ENCODE measurements at regions not wholly inside any gene's neighbourhood (a gene's known extent, or its start where the extent isn't known, plus 50 kb on each side); places are given as distances from the start of the nearest gene placed in this dataset.

- H3K36me3 ChIP-seq (ENCODE audit: insufficient read depth, low read length): no peaks in the 10 kb centered on the region
- H3K9me3 ChIP-seq (replicated peaks; ENCODE audit: low read length): no peaks in the 10 kb centered on the region
- no peak overlapping the region for H3K4me2 ChIP-seq (ENCODE audit: low read length)
- H3K27me3 ChIP-seq (ENCODE audit: control insufficient read depth, insufficient read depth, low read length): no peaks in the 10 kb centered on the region
- H3K4me1 ChIP-seq (ENCODE audit: control insufficient read depth, insufficient read depth, low read length): peaks cover 42% of the 10 kb centered on the region
- H3K9ac ChIP-seq (ENCODE audit: low read depth, low read length): no peak overlapping the region
- no peak overlapping the region for H3K4me3 ChIP-seq (ENCODE audit: low read length)
Observed at GRCh38 chr3:155029941-155030340, 50.2 kb upstream of the MME start.

GRCh38 chr3:155026999-155027591 lies 53.0 kb upstream of the MME start:
- Histone ChIP-seq H3K4me2 (ENCODE audit: low read length) (no peak overlapping the region), H3K9me3 (replicated peaks; ENCODE audit: low read length) (no peaks in the 10 kb centered on the region), H3K9ac (ENCODE audit: low read depth, low read length) (peak overlapping the region; percentile 28), H3K27me3 (ENCODE audit: control insufficient read depth, insufficient read depth, low read length) (no peaks in the 10 kb centered on the region), H3K36me3 (ENCODE audit: insufficient read depth, low read length) (no peaks in the 10 kb centered on the region), H3K4me1 (ENCODE audit: control insufficient read depth, insufficient read depth, low read length) (peaks cover 24% of the 10 kb centered on the region), H3K4me3 (ENCODE audit: low read length) (no peak overlapping the region)

- no peaks in the 10 kb centered on the region for H3K36me3 ChIP-seq (ENCODE audit: insufficient read depth, low read length)
- H3K9me3 ChIP-seq (replicated peaks; ENCODE audit: low read length): no peaks in the 10 kb centered on the region
- no peak overlapping the region for H3K4me3 ChIP-seq (ENCODE audit: low read length)
- H3K4me1 ChIP-seq (ENCODE audit: control insufficient read depth, insufficient read depth, low read length): peaks cover 16% of the 10 kb centered on the region
- no peaks in the 10 kb centered on the region for H3K27me3 ChIP-seq (ENCODE audit: control insufficient read depth, insufficient read depth, low read length)
- H3K9ac ChIP-seq (ENCODE audit: low read depth, low read length): no peak overlapping the region
- H3K4me2 ChIP-seq (ENCODE audit: low read length): no peak overlapping the region
Observed at GRCh38 chr3:155024006-155024638, 56.0 kb upstream of the MME start.

- no peaks in the 10 kb centered on the region for H3K36me3 ChIP-seq (ENCODE audit: insufficient read depth, low read length)
- H3K27me3 ChIP-seq (ENCODE audit: control insufficient read depth, insufficient read depth, low read length): no peaks in the 10 kb centered on the region
- no peak overlapping the region for H3K4me3 ChIP-seq (ENCODE audit: low read length)
- H3K9ac ChIP-seq (ENCODE audit: low read depth, low read length): no peak overlapping the region
- H3K9me3 ChIP-seq (replicated peaks; ENCODE audit: low read length): no peaks in the 10 kb centered on the region
- H3K4me1 ChIP-seq (ENCODE audit: control insufficient read depth, insufficient read depth, low read length): peaks cover 22% of the 10 kb centered on the region
- H3K4me2 ChIP-seq (ENCODE audit: low read length): no peak overlapping the region
Observed at GRCh38 chr3:155022896-155023295, 57.2 kb upstream of the MME start.

GRCh38 chr3:155019575-155019974 lies 60.5 kb upstream of the MME start:
- Histone ChIP-seq H3K36me3 (ENCODE audit: insufficient read depth, low read length) (no peaks in the 10 kb centered on the region), H3K4me3 (ENCODE audit: low read length) (no peak overlapping the region), H3K4me1 (ENCODE audit: control insufficient read depth, insufficient read depth, low read length) (peaks cover 12% of the 10 kb centered on the region), H3K9me3 (replicated peaks; ENCODE audit: low read length) (no peaks in the 10 kb centered on the region), H3K4me2 (ENCODE audit: low read length) (no peak overlapping the region), H3K9ac (ENCODE audit: low read depth, low read length) (no peak overlapping the region), H3K27me3 (ENCODE audit: control insufficient read depth, insufficient read depth, low read length) (no peaks in the 10 kb centered on the region)

GRCh38 chr3:155018621-155019330 lies 61.3 kb upstream of the MME start:
- no peaks in the 10 kb centered on the region for H3K27me3 ChIP-seq (ENCODE audit: control insufficient read depth, insufficient read depth, low read length)
- H3K36me3 ChIP-seq (ENCODE audit: insufficient read depth, low read length): no peaks in the 10 kb centered on the region
- H3K4me2 ChIP-seq (ENCODE audit: low read length): no peak overlapping the region
- H3K4me3 ChIP-seq (ENCODE audit: low read length): no peak overlapping the region
- no peaks in the 10 kb centered on the region for H3K9me3 ChIP-seq (replicated peaks; ENCODE audit: low read length)
- no peak overlapping the region for H3K9ac ChIP-seq (ENCODE audit: low read depth, low read length)
- H3K4me1 ChIP-seq (ENCODE audit: control insufficient read depth, insufficient read depth, low read length): peaks cover 8% of the 10 kb centered on the region

- Histone ChIP-seq H3K4me3 (ENCODE audit: low read length) (no peak overlapping the region), H3K27me3 (ENCODE audit: control insufficient read depth, insufficient read depth, low read length) (no peaks in the 10 kb centered on the region), H3K9ac (ENCODE audit: low read depth, low read length) (no peak overlapping the region), H3K9me3 (replicated peaks; ENCODE audit: low read length) (no peaks in the 10 kb centered on the region), H3K36me3 (ENCODE audit: insufficient read depth, low read length) (no peaks in the 10 kb centered on the region), H3K4me2 (ENCODE audit: low read length) (no peak overlapping the region), H3K4me1 (ENCODE audit: control insufficient read depth, insufficient read depth, low read length) (peaks cover 8% of the 10 kb centered on the region)
Observed at GRCh38 chr3:155015776-155016436, 64.2 kb upstream of the MME start.

- Histone ChIP-seq H3K4me2 (ENCODE audit: low read length) (no peak overlapping the region), H3K9me3 (replicated peaks; ENCODE audit: low read length) (no peaks in the 10 kb centered on the region), H3K27me3 (ENCODE audit: control insufficient read depth, insufficient read depth, low read length) (no peaks in the 10 kb centered on the region), H3K36me3 (ENCODE audit: insufficient read depth, low read length) (no peaks in the 10 kb centered on the region), H3K4me3 (ENCODE audit: low read length) (no peak overlapping the region), H3K4me1 (ENCODE audit: control insufficient read depth, insufficient read depth, low read length) (peaks cover 8% of the 10 kb centered on the region), H3K9ac (ENCODE audit: low read depth, low read length) (no peak overlapping the region)
Observed at GRCh38 chr3:155014953-155015352, 65.2 kb upstream of the MME start.

GRCh38 chr3:155013427-155013826 lies 66.7 kb upstream of the MME start:
- Histone ChIP-seq H3K36me3 (ENCODE audit: insufficient read depth, low read length) (no peaks in the 10 kb centered on the region), H3K4me1 (ENCODE audit: control insufficient read depth, insufficient read depth, low read length) (no peaks in the 10 kb centered on the region), H3K27me3 (ENCODE audit: control insufficient read depth, insufficient read depth, low read length) (no peaks in the 10 kb centered on the region), H3K4me2 (ENCODE audit: low read length) (no peak overlapping the region), H3K9ac (ENCODE audit: low read depth, low read length) (no peak overlapping the region), H3K9me3 (replicated peaks; ENCODE audit: low read length) (no peaks in the 10 kb centered on the region), H3K4me3 (ENCODE audit: low read length) (no peak overlapping the region)

GRCh38 chr3:155012584-155012983 lies 67.5 kb upstream of the MME start:
- H3K4me1 ChIP-seq (ENCODE audit: control insufficient read depth, insufficient read depth, low read length): no peaks in the 10 kb centered on the region
- H3K9me3 ChIP-seq (replicated peaks; ENCODE audit: low read length): no peaks in the 10 kb centered on the region
- no peak overlapping the region for H3K4me2 ChIP-seq (ENCODE audit: low read length)
- H3K4me3 ChIP-seq (ENCODE audit: low read length): no peak overlapping the region
- H3K27me3 ChIP-seq (ENCODE audit: control insufficient read depth, insufficient read depth, low read length): no peaks in the 10 kb centered on the region
- H3K36me3 ChIP-seq (ENCODE audit: insufficient read depth, low read length): no peaks in the 10 kb centered on the region
- H3K9ac ChIP-seq (ENCODE audit: low read depth, low read length): no peak overlapping the region

GRCh38 chr3:155010416-155010815 lies 69.7 kb upstream of the MME start:
- Histone ChIP-seq H3K9ac (ENCODE audit: low read depth, low read length) (no peak overlapping the region), H3K36me3 (ENCODE audit: insufficient read depth, low read length) (no peaks in the 10 kb centered on the region), H3K4me3 (ENCODE audit: low read length) (no peak overlapping the region), H3K4me1 (ENCODE audit: control insufficient read depth, insufficient read depth, low read length) (no peaks in the 10 kb centered on the region), H3K27me3 (ENCODE audit: control insufficient read depth, insufficient read depth, low read length) (no peaks in the 10 kb centered on the region), H3K9me3 (replicated peaks; ENCODE audit: low read length) (no peaks in the 10 kb centered on the region), H3K4me2 (ENCODE audit: low read length) (no peak overlapping the region)
